Stomach smooth muscle (tissue), 2 donors: ENCODE measurements at regions not wholly inside any gene's neighbourhood (a gene's known extent, or its start where the extent isn't known, plus 50 kb on each side); places are given as distances from the start of the nearest gene placed in this dataset.

Source experiments
- H3K27ac ChIP-seq: one replicate; pipeline ENCODE4 v1.7.0; 2013; ENCODE audit warnings: mild to moderate bottlenecking, low read length, inconsistent platforms
- H3K27me3 ChIP-seq, 2 donors: one replicate each; pipeline ENCODE4 v1.7.0; 2013; ENCODE audit warnings: low read length in 2 of 2; ENCODE audit not compliant: insufficient read depth in 2 of 2, control insufficient read depth in 1 of 2
- H3K36me3 ChIP-seq, 2 donors: one replicate each; pipeline ENCODE4 v1.7.0; 2013; ENCODE audit warnings: low read length in 2 of 2; ENCODE audit not compliant: control insufficient read depth in 2 of 2, insufficient read depth in 2 of 2
- H3K4me1 ChIP-seq: one replicate; pipeline ENCODE4 v1.7.0; 2013; ENCODE audit warnings: low read length; ENCODE audit not compliant: control insufficient read depth, insufficient read depth
- H3K4me3 ChIP-seq, 2 donors: one replicate each; pipeline ENCODE4 v1.7.0; 2013; ENCODE audit warnings: low read length in 2 of 2
- H3K9ac ChIP-seq, 2 donors: one replicate each; pipeline ENCODE4 v1.7.0; 2013; ENCODE audit warnings: low read length in 2 of 2, mild to moderate bottlenecking in 1 of 2
- H3K9me3 ChIP-seq, 2 donors: one replicate each; pipeline ENCODE4 v1.7.0; 2013; ENCODE audit warnings: low read length in 2 of 2; ENCODE audit not compliant: control insufficient read depth in 2 of 2
- donor health status: healthy.
- donor health status: Pancreatic carcinoma.

DNA sequence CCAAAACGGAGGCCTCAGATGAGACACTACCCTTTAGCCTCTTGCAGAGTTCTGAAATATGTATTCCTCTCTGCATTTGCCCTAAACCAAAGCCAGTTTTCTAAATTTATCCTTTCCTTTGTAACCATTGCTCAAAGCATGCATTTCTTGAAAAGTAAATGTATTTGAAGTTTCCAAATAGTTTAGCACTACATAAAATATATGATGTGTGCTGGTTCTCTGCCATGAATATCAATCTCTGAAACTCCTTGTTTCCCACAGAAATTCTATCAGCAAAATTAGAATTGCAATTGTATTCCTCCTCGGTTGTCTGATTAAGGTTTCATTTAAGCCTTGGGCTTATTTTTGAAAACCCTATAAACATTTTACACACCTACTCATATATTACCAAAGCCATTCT is 137.1 kb upstream of the SYT6 start:
- Histone ChIP-seq H3K27me3 (no peaks in the 10 kb centered on the region), H3K4me1 (no peaks in the 10 kb centered on the region), H3K9ac (no peak overlapping the region), H3K4me3 (no peak overlapping the region), H3K9me3 (no peaks in the 10 kb centered on the region), H3K27ac (no peak overlapping the region), H3K36me3 (no peaks in the 10 kb centered on the region)

DNA sequence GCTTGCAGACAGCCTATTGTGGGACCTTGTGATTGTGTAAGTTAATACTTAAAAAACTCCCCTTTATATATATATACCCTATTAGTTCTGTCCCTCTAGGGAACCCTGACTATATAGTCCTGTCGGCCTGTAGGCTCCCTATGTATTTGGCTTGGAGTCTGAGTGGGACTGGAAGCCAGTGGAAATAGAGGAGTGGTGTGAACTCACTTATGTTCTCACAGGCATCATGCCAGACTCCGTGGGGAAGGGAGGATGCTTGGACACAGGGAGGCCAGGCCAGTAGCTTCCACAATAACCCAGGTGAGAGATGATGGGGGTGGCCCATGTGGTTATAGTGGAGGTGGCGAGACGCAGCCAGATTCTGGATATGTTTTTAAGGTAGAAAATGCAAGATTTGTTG is 136.7 kb upstream of the SYT6 start:
- Histone ChIP-seq H3K36me3 (no peaks in the 10 kb centered on the region), H3K9ac (no peak overlapping the region), H3K9me3 (no peaks in the 10 kb centered on the region), H3K4me3 (no peak overlapping the region), H3K4me1 (no peaks in the 10 kb centered on the region), H3K27me3 (no peaks in the 10 kb centered on the region), H3K27ac (no peak overlapping the region)

DNA sequence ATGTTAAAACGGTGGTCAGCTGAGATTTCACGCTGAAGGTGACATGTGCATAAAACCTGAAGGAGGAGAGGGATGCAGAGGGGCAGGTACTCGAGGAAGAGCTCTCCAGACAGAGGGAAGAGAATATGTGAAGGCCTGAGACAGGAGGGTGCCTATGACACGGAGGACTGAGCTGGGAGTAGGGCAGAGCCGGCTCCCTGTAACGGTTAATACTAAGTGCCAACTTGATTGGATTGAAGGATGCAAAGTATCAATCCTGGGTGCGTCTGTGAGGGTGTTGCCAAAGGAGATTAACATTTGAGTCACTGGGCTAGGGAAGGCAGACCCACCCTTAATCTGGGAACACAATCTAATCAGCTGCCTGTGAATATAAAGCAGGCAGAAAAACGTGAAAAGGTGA is 136.2 kb upstream of the SYT6 start:
- no peaks in the 10 kb centered on the region for H3K9me3 ChIP-seq
- no peak overlapping the region for H3K27ac ChIP-seq
- no peak overlapping the region for H3K9ac ChIP-seq
- H3K4me1 ChIP-seq: no peaks in the 10 kb centered on the region
- H3K27me3 ChIP-seq: no peaks in the 10 kb centered on the region
- no peak overlapping the region for H3K4me3 ChIP-seq
- no peaks in the 10 kb centered on the region for H3K36me3 ChIP-seq

DNA sequence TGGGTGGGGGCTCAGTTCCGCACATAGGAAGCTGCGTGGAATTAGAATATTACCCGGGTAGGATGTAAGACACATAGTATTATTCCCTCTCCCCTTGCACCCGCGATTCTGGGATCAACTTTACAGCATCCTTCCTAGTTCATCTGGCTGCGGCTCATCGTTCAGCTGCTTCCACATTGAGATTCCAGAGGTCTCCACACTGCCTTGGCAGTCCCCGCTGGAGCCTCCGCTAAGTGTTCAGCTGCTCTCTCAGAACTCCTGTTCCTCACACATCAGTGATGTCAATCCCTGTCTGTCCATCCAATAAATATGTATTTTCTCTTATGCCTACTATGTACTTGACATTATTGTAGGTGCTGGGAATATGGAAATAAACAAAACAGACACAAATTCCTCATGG is 135.6 kb upstream of the SYT6 start:
- Histone ChIP-seq H3K36me3 (no peaks in the 10 kb centered on the region), H3K9ac (no peak overlapping the region), H3K27me3 (no peaks in the 10 kb centered on the region), H3K27ac (no peak overlapping the region), H3K9me3 (no peaks in the 10 kb centered on the region), H3K4me1 (no peaks in the 10 kb centered on the region), H3K4me3 (no peak overlapping the region)

DNA sequence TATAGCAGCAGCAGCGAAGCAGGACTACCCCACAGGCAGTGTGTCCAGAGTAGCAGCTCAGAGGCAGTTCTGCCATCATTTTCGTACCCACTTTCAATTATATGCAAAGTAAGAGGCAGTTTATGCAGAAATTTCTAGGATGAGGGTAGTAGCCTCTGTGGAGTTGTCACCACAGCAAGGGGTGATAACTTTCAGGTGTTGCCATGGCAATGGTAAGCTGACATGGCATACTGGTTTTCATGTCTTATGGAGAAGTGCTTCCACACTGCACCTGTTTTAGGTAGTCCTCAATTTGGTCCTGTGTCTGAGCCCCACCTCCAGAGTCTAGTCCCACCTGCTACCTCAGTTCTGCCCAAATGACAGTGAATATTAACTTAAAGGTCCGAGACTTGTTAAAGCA is 133.3 kb upstream of the SYT6 start:
- Histone ChIP-seq H3K4me1 (no peaks in the 10 kb centered on the region), H3K9me3 (no peaks in the 10 kb centered on the region), H3K36me3 (no peaks in the 10 kb centered on the region), H3K9ac (no peak overlapping the region), H3K27ac (no peak overlapping the region), H3K27me3 (no peaks in the 10 kb centered on the region), H3K4me3 (no peak overlapping the region)

DNA sequence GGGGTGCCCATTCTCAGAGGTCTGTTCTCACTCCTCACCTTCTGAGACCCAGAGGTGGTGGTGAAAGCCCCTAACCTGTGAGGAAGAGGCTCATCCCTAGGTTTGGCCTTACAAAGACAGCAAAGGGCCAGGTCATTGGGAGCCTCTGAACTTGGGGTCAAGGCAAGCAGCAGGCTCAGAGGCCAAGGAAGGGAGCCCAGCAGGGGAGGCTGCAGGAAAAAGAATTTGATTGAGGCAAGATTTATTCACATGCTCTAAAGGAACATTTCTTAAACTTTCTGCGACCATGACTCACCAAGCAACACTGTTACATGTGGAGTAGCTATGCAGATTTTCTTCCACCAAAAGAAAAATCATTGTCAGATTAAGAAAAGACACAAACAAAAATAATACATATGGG is 132.5 kb upstream of the SYT6 start:
- Histone ChIP-seq H3K4me3 (no peak overlapping the region), H3K27me3 (no peaks in the 10 kb centered on the region), H3K9ac (no peak overlapping the region), H3K27ac (no peak overlapping the region), H3K36me3 (no peaks in the 10 kb centered on the region), H3K4me1 (no peaks in the 10 kb centered on the region), H3K9me3 (no peaks in the 10 kb centered on the region)

DNA sequence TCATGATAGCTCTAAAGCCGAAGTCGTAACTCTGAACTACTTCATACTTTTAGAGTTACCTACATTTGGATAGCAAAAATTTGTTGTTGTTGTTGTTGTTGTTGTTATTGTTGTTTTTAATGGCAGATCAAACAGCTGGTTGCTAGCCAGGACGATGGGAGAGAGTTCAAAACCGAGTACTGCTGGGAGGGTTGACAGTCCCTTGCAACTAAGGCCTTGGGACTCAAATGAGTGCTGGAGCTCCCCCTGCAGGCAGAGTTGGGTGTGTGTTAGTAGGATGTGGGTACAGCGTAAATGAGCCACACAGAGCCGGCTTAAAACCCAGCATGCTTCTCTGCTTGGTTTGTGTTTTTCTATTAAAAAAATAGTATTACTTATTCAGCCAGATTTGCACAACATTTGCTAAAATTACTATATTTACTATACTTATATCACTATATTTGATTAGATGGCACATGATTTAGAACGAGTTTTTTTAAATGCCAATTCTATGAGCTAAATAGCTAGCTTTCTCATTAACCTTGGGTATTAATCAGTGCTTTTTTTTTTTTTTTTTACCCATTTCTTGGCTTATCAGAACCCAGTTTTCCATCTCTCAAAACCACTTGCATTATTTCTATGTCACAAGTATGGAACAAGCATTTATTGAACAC is 129.2 kb upstream of the SYT6 start:
- Histone ChIP-seq H3K27ac (no peak overlapping the region), H3K9ac (no peak overlapping the region), H3K27me3 (no peaks in the 10 kb centered on the region), H3K36me3 (no peaks in the 10 kb centered on the region), H3K4me1 (no peaks in the 10 kb centered on the region), H3K4me3 (no peak overlapping the region), H3K9me3 (no peaks in the 10 kb centered on the region)

DNA sequence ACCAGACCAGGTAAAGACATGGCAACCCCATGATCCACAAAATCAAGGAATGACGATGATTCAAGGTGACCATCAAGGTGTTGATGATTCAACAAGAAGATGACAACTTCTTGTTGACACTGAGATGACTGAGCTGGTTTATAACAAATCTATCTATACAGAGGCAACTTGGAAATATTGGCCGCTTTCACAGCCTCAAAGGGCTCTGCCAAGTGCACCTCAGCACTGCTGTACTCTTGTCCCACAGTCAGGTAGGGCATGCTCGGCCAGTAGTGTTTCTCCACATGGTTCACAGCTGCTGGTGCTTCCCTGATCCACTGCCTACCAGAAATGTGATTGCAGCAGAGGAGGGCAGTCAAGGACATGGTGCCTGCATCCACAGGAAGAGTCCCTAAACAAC is 125.2 kb upstream of the SYT6 start:
- Histone ChIP-seq H3K4me1 (no peaks in the 10 kb centered on the region), H3K36me3 (no peaks in the 10 kb centered on the region), H3K9me3 (no peaks in the 10 kb centered on the region), H3K27me3 (no peaks in the 10 kb centered on the region), H3K4me3 (no peak overlapping the region), H3K9ac (no peak overlapping the region), H3K27ac (no peak overlapping the region)

DNA sequence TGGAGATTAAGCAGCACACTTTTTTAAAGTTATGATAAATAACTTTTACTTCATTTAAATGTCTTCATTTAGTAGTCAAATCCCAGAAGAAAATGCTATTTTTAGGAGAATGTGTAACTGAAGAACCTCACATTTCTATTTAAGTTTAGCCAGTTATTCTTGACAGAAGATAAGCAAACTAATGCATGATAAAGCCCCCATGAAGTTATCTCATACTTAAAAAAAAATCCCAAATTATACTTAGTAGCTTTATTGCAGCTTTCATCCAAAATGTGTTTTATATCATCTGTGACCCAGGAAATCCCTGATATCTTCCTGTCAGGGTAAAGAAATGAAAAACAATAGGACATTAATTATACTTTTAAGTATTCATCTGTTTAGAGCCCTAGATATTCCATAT is 124.8 kb upstream of the SYT6 start:
- Histone ChIP-seq H3K9me3 (no peaks in the 10 kb centered on the region), H3K27me3 (no peaks in the 10 kb centered on the region), H3K9ac (no peak overlapping the region)

DNA sequence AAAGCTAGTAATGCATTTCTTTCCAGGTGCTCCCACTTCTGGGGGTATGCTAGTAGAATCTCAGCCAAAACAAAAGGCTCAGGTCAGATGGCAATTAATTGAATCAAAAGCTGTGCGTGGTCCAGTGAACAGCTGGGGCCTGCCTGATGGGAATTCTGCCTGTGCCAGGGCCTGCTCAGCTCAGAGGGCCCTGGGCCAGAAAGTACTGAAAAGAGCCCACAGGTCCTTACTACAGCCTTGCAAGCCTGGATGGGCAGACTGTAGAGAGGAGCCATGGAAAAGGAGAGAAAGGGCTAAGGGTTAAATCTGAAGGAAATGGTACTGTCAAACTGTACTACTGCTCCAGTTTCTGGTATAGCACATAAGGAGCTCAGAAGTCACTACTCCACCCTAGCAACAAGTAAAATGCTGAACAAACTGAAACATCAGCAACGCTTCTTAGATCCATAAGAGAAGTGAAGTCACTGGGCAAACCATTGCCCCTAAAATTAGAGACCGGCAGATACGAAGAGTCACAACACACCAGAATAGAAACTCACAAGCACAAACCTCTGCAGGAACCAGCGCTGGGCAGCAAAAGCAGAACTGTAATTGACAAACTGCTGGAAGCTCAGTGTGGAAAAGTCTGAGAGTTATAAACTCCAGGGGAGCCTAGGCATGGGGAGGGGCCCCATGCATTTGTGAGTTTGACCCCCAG is 121.1 kb upstream of the SYT6 start:
- H3K4me3 ChIP-seq: no peak overlapping the region
- no peak overlapping the region for H3K27ac ChIP-seq
- H3K9ac ChIP-seq: no peak overlapping the region
- H3K36me3 ChIP-seq: no peaks in the 10 kb centered on the region
- H3K27me3 ChIP-seq: no peaks in the 10 kb centered on the region
- no peaks in the 10 kb centered on the region for H3K4me1 ChIP-seq
- H3K9me3 ChIP-seq: no peaks in the 10 kb centered on the region

More for the DNA sequence above, 124.8 kb upstream of the SYT6 start:
- H3K4me1 ChIP-seq: no peaks in the 10 kb centered on the region
- no peaks in the 10 kb centered on the region for H3K36me3 ChIP-seq
- no peak overlapping the region for H3K4me3 ChIP-seq
- no peak overlapping the region for H3K27ac ChIP-seq

DNA sequence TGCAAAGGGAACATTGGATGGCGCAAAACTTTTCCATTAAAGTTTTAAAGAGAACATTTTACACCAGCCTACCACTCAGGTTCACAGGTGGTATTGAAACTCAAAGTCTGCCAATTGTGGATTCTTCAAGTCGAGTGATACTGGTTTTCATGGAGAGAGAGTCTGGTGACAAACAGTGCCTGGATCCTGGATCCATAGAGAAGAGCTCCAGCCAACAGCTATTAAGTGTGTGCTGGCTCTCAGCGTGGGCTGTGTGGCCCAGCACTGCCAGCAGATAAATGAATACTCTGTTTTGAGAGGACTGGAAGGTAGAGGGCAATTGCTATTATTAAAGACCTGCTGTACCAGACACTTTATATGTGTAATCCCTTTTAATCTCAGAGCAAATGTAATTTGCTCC is 118.9 kb upstream of the SYT6 start:
- no peak overlapping the region for H3K4me3 ChIP-seq
- H3K36me3 ChIP-seq: no peaks in the 10 kb centered on the region
- H3K4me1 ChIP-seq: no peaks in the 10 kb centered on the region
- no peaks in the 10 kb centered on the region for H3K9me3 ChIP-seq
- H3K27me3 ChIP-seq: no peaks in the 10 kb centered on the region
- no peak overlapping the region for H3K9ac ChIP-seq
- no peak overlapping the region for H3K27ac ChIP-seq
